ENCODE measurements at regions not wholly inside any gene's neighbourhood (a gene's known extent, or its start where the extent isn't known, plus 50 kb on each side); places are given as distances from the start of the nearest gene placed in this dataset.

DNA sequence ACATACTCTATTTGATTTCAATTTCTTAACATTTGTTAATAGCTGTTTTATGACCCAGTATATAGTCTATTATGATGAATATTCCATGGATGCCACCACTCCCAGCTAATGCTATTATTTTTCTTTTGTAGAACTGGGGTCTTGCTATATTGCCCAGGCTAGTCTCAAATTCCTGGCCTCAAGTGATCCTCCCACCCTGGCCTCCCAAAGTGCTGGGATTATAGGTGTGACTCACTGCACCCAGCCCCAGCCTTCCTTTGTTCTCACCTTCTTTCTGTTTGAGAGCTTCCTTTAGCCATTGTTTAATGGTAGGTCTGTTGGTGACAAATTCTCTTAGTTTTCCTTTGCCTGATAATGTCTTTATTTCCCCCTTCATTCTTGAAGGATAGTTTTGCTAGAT, 52.9 kb upstream of the AMOTL1 start:
- no peak overlapping the region for H3K27ac ChIP-seq
- intact Hi-C loops (cut with DNase I) = no loop called here
- H3K27me3 ChIP-seq = no peaks in the 10 kb centered on the region
- ATAC-seq = no peak
- no peak for DNase-seq
- H3K36me3 ChIP-seq = no peaks in the 10 kb centered on the region
- no peak overlapping the region for H3K4me3 ChIP-seq
- TF ChIP-seq, protein P1, sequence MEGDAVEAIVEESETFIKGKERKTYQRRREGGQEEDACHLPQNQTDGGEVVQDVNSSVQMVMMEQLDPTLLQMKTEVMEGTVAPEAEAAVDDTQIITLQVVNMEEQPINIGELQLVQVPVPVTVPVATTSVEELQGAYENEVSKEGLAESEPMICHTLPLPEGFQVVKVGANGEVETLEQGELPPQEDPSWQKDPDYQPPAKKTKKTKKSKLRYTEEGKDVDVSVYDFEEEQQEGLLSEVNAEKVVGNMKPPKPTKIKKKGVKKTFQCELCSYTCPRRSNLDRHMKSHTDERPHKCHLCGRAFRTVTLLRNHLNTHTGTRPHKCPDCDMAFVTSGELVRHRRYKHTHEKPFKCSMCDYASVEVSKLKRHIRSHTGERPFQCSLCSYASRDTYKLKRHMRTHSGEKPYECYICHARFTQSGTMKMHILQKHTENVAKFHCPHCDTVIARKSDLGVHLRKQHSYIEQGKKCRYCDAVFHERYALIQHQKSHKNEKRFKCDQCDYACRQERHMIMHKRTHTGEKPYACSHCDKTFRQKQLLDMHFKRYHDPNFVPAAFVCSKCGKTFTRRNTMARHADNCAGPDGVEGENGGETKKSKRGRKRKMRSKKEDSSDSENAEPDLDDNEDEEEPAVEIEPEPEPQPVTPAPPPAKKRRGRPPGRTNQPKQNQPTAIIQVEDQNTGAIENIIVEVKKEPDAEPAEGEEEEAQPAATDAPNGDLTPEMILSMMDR (IDR thresholded peaks at IDR 0.05) = no peak
- H3K9me3 ChIP-seq = peaks cover 0 to 11% (median 0%) of the 10 kb centered on the region in 11 donors
- H3K4me1 ChIP-seq = peaks cover 0 to 4% (median 0%) of the 10 kb centered on the region in 9 donors

DNA sequence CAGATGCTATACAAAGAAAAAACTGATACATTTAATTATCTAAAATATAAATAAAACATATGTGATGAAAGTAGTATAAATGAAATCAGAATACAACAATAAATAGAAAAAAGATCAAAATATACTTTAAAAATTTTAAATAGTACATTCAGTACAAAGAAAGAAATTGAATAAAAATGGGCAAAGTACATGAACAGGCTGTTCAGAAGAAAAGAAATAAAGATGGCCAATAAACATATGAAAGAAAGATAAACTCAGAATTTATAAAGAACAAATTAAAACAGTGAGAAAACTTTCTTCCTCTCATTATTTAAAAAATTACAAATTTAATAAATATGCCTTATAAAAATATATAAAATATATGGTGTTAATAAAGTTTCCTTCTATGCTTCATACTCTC, 50.5 kb upstream of the AMOTL1 start:
- Histone ChIP-seq H3K27ac (no peak overlapping the region), H3K4me1 (peaks cover 0 to 7% (median 0%) of the 10 kb centered on the region in 9 donors), H3K4me3 (no peak overlapping the region), H3K9me3 (peaks cover 0 to 10% (median 0%) of the 10 kb centered on the region in 11 donors), H3K36me3 (no peaks in the 10 kb centered on the region), H3K27me3 (no peaks in the 10 kb centered on the region)
- ATAC-seq = no peak
- no peak for DNase-seq
- TF ChIP-seq, protein P1 (IDR thresholded peaks at IDR 0.05) = no peak
- intact Hi-C loops (cut with DNase I) = no loop called here
